ENCODE measurements at regions not wholly inside any gene's neighbourhood (a gene's known extent, or its start where the extent isn't known, plus 50 kb on each side); places are given as distances from the start of the nearest gene placed in this dataset.

DNA sequence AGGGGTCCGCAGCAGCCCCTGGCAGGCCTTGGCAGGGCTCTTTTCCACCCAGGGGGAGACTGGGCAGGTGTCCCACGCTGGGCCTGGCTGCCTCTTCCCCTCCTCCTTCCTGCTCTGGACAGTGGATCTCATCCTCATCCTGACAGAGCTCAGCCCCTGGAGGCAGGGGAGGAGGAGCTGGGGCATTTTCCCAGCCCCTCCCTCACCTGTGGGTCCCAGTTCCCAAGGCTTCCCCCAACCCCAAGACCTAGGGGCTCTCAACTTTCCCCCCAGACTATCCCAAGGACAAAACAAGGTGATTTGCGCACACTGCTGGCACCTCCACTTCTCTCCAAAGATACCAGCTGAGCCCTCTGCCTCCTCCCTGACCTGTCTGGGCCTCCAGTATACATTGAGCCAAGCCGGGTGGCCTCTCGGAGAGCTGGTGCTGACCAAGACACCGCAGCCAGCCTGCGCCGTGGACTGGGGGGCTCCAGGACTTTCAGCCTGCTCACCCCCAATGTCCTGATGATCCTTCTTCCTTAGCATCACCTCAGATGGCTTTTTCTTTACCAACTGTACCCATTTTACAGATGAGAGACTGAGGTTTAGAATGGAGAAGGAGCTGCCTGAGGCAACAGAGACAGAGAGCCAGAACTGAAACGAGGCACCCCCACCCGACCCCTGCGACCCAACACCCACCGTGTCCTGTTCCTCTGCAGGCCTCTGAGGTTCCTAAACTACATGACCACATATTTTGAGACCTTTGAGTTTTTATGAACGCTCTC lies 126.6 kb downstream of the BARX1 start:
- DNase-seq: no peak

DNA sequence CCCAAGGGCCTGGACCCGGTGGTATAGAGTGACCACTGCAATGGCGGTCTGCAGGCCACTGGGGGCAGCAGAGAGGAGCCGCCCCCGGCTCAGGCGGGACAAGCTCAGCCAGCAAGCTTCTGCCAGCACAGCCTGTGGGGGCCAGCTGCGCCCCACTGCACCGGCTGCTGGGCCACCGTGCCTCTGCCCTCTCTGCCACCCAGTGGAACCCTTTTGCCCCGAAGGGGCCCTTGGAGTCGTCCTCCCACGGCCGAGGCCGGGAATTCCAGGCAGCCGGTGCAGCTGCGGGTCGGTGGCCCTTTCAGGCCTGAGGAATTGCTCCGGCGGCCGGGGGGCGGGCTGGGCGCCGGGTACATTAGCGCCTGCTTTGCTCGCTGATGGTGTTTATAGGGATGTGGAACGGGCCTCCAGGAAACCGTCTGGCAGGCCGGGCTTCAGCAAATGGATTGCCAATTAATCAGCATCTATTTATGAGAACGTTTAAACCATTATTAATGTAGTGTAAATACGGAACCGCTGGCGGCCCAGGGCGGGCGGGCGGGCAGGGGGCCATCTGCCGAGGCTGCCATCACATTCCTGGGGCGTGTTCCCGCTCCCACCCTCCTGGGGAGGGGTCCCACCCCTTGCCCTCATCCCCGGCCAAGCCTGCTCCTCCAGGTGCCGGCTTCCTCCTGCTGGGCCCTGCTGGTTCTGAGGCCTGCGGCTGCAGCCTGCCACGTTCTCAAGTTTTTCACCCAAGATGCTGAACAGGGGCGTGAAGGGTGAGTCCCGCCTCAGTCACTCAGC lies 127.4 kb downstream of the BARX1 start:
- peak; percentile 57 to 65 for DNase-seq

DNA sequence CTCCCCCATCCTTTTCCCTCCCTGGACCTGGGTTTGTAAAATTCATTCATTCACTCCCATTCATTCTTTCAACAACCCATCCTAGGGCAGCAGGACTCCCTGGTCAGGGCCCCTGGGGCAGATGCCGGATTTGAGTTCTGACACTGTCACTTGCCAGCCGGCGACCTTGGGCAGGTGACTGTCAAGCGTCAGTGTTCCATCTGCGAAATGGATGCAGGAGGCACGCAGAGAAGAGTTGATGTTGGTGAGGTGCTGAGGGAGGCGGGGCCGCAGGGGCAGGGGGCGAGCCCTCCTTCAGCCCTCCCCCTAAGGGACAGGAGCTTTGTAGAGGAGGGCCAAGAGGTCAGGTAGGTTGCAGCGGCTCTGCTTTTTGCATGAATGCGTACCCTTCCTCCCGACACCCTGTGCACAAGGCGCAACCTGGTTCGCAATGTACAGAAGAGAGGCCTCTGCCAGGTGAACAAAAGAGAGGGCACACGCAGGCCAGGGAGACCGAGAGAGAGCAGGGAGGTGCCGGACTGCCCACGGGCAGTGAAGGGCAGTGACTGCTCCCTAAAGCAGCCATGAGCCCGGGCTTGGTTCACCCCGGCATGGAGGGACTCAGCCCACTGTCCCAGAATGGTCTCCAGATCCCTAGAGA lies 128.1 kb downstream of the BARX1 start:
- DNase-seq: peak in 1 of 2 experiments; percentile 29

DNA sequence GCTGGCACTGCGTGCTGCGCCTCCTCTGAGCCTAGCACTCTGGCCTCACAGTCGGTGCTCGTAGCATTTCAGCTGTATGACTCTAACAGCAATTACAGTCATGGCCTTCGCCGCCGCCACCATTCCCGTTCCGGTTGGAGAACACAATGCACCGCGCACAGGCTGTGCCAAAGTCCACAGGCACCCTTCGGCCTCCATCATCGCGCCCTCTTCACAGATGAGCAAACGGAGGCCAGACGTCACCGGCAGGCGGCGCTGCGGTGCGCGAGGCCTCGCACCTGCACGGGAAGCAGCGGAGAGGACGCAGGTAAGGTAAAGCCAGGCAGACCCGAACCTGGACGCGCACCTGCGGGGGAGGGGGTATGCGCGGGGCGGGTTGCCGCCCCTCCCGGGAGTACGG lies 128.9 kb downstream of the BARX1 start:
- DNase-seq: peak; percentile 73 to 78

DNA sequence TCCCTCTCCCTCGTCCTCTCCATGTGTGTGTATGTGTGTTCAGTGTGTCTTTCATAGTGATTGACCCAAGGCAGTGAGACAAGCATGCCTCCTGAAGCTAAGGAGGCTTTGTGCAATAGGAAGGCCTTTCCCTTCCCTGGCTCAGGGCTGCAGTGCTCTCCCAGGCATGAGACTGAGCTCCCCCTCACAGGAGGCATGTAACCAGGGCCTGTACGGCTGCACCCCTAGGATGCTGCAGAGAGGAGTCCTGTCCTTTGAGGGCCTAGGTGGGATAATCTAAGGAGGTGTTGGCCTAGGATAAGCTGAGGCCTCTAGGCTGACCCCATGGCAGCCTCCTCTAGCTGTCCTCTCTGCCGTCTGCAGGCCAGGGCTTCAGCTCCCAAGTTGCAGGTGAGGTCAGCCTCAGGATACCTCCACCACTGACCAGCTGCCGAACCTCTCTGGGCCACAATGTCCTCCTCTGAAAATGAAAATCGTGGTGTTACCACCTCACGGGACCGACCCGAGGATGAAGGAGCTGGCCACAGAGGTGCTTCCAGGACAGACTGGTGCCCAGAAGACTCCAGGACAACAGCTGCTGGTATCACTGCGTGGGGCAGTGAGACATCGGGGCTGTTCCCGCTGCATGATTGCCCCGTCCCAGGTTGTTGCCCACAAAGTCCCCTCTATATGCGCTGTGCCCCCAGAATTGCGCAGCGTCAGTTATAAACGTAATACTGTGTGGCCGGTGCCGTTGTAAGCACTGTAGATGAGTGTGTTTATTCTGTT lies 129.6 kb downstream of the BARX1 start:
- no peak for DNase-seq

DNA sequence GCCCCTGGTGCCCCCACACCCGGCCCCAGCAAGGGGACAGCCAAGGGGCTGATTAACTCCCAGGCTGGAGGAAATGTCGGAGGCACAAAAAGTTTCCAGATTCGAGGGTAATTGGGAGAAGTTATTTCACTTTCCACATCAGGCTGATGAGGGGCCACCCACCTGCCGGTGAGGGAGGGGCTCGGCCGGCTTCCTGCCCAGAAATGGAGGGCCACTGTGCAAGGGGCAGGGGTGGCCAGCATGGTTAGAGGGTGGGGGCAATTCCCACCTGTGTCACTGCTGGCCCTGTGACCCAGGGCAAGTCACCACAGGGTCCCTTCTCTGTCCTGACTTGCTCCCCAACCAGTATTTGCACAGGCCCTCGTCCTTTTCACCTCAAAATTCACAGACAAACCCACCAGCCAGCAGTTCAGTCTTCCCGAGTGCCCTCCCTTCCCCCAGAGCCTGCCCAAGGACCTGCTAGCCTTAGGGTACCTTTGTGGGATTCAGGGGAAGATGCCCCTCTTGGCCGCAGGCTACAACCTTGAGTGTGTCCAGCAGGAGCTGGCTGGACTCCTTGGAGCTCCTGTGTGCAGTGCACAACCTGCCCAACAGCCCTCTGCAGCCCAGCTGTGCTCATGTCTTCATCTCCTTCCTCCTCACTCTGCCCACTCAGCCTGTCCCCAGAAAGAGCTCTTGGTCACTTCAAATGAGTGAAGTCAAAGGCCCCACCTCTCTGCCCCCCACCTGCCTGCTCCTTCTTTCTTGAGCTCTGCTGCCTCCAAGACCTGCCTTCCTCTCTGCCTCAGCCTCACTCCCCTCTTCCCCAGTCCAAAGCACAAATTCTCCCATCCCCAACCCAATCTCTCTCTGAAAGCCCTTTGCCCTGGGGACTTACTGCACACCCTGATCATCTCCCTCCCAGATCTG lies 130.5 kb downstream of the BARX1 start:
- no peak for DNase-seq

DNA sequence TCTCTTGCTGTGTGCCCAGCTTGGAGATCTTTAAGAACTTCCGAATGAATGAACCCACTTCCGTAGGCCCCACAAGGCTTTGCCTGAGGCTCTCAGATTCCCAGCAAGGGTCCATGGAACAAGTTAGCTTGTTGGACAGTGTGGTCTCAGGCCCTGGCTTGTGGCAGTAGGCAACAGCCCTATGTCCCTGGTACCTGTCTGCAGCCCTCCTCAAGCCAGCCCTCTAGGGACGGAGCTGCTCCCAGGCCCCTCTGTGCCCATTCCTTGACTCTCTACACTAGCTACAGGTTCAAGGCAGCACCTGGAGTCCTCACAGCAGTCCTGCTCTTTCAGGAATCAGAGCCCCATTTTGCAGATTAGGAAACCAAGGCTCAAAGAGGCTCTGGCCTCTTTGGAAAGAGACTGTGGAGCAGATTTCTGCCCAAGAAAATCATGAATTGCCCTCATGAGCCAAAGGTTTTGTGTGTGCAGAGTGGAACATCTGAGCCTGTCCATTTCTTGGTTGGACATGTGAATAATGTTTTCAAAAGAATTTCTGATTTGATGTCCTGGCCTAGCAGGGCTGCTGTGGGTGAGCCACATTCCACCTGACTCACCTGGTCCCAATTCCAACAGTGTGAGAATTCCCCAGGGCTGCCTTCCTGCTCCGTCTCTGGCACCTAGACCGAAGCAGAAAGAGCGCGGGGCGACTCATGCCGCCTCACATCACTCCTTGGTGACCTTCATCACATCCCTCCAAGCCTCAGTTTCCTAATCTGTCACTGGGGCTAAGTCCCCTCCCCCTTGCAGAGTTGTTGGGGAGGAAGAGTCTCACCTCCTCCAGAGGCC lies 131.7 kb downstream of the BARX1 start:
- DNase-seq: no peak

DNA sequence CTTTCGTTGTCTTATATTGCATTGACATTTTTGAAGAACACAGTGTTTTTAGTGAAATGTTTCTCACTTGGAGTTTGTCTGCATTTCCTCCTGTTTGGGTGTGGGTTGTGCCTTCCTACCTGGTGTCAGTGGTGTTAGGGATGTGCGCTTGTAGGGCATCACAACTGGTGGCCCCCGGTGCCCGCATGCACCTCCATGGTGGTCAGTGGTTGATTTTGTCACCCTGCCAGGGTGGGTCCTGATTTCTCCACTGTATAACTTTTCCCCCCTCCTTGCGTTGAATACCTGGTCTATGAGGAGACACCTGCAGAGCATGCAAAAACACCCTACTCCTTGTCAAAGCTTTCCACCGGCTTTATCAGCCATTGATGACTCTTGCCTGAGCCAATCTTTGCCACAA lies 132.9 kb downstream of the BARX1 start:
- DNase-seq: no peak

DNA sequence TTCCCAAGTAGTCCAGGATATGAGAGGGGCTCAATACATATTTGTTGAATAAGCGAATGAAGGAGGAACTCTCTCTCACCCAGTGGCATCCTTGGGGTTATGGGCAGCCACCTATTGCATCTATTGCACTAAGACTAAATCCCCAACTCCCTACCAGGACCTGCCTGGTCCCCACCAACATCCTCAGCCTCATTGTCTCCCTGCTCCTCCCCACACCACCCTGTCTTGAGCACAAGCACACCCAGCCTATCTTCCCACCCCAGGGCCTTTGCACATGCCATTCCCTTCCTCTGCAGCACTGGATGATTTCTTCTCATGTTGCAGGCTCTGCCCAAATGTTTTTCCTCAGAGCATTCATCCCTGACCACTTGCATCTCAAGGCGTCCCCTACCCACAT lies 133.8 kb downstream of the BARX1 start:
- no peak for DNase-seq

DNA sequence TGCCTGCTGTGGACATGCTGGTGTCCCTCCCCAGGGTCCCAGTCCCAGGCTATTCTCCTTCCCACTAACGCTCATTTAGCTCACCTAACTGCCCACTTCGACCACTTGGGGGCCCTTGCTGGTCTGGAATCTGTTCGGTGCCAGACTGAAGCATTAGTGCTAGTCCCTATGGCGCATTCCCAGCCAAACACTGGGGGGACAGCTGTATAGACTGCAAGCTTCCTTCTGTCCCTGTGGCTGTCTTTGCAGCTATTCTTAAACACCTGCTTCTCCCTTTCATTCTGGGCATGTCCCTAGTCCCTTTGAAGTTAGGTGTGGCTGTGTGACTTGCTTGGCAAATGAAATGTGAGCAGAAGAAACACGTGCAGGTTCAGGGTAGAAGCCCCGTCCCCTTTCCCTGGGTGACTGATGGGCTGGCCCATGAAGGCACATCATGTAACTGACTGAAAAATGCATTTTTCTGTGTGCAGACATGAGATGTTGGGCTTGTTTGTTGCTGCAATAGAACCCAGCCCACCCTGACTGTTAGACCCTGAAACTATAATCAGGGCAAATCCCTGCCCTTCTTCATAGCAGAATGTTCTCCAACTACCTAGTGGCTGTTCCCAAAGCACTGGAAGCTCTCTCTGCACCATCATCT lies 134.4 kb downstream of the BARX1 start:
- no peak for DNase-seq

DNA sequence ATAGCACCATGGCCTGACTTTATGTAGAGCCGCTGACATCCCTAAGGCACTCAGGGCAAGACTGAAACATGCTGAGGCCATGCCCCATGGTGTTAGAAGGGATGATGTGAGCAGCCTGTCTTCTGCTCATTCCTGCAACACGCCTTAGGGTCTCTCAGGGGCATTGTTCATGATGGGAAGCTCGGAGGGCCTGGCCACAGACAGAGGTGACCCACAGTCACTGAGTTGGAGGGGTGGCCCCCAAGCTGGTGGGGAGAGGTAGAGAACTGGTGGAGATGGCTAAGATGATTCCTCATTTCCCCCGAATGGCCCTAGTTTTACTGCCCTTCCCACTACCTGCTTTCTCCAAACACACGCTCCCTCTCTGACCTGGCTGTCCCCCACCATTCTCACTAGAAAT lies 135.2 kb downstream of the BARX1 start:
- no peak for DNase-seq

DNA sequence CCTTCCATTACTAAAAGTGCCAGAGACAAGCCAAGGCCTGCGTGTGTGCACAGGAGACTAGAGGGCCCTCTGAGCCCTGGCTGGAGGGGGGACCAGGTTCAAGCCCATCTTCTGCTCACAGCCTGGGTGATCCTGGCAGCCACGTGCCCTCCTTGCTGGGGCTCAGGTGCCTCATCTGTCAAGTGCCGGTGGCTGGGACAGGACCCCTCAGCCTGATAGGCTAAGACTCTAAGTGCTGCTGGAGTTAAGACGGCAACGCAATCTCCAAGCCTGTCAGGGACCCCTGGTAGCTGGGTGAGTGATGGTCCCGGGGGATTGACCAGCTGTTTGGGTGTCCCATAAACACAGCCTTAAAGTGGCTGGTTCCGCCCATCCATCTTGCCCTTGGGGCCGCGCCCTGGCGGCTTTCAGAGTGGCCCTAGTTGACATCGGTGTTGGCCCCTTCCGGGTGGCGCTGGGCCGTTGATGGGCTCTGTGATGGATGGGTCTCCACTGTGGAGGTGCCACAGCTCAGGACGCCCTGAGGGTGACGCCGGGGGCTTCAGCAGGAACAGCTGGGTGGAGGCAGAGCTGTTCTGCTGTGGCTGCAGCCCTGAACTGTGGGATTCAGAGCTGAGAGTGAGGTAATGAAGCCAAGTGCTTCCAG lies 136.2 kb downstream of the BARX1 start:
- no peak for DNase-seq

DNA sequence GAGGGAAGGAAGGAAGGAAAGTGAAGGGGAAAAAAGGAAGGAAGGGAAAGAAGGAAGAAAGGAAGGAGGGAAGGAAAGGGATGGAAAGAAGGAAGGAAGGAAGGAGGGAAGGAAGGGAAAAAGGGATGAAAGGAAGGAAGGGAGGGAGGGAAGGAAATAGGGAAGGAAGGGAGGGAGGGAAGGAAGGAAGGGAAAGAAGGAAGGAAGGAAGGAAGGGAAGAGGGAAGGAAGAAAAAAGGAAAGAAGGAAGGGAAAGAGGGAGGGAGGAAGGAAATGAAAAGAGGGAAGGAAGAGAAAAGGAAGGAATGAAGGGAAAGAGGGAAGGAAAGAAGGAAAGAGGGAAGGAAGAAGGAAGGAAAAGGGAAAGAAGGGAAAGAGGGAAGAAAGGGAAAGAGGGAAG lies 136.9 kb downstream of the BARX1 start:
- DNase-seq: no peak

DNA sequence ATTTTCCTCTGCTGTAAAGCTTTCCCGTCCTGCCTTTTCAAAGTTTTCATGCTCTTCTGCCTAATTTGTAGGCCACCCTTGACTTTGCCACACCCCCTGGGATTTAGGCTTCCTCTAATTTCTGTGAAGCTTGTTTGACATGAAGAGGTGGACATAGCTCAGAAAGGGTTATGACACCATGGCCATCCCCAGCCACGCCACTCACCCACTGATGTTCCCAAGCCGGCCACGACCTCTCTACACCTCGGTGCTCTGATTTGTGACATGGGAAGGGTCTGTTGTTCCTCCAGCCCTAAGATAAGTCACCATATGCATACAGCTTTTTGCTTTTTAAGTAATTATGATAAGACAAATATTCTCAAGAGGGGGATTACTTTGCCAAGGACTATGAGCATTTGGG lies 139.5 kb downstream of the BARX1 start:
- no peak for DNase-seq

DNA sequence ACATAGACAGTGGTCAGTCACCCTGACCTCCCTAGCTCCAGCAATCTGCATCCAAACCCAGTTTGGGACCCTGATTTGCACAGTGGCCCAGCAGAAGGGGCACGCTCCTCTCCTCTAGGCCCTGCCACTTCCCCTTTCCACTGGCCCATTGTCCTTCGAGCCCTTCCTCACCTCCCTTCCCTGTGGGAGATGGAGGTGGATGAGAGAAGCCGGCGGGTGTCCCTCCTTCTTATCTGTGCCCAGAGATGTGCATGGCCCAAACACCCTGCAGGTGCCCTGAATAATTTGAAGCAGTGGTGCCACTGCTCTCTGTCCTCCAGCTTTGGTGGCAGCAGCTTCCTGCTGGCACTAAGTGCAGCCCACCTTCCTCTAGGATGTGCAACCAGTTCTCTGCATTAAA lies 140.0 kb downstream of the BARX1 start:
- no peak for DNase-seq

DNA sequence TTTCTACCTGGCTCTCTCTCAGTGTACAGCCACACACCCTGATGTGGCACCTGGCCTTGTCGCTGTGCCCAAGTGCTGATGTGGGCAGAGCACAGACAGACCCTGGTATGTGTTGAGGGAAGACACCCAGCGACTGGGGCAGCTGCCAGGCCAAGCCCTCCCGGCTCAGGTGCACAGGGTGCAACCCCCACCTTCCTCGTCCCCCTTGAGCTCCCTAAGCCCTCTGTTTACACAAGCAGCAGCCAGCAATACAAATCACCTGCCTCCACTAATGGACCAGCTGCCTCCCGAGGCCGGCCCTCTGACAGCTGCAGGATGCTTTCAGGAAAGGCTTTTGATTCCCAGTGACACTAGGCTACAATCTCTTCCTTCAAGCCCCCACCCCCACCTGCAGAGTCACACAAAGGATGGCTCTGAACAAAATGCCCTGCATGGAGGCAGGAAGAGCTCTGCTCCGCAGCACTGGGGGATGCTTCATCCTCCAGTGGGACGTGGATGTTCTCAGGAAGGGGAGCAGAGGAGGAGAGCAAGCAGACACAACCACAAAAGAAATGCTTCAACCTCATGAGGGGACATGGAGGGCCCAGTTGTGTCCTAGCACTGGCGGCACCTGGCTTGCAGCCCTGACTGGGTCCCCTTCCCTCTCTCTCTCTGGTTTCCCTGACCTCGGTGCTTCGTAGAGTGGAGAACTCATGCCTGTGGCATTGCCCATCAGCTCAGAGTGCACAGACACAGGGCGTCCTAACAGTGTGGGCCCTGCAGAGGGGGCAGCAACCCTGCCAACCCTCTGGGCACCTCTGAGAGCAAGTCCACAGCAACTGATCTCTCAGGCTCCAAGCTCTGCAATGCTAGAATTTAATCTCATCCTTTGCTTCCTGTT lies 140.8 kb downstream of the BARX1 start:
- DNase-seq: no peak

DNA sequence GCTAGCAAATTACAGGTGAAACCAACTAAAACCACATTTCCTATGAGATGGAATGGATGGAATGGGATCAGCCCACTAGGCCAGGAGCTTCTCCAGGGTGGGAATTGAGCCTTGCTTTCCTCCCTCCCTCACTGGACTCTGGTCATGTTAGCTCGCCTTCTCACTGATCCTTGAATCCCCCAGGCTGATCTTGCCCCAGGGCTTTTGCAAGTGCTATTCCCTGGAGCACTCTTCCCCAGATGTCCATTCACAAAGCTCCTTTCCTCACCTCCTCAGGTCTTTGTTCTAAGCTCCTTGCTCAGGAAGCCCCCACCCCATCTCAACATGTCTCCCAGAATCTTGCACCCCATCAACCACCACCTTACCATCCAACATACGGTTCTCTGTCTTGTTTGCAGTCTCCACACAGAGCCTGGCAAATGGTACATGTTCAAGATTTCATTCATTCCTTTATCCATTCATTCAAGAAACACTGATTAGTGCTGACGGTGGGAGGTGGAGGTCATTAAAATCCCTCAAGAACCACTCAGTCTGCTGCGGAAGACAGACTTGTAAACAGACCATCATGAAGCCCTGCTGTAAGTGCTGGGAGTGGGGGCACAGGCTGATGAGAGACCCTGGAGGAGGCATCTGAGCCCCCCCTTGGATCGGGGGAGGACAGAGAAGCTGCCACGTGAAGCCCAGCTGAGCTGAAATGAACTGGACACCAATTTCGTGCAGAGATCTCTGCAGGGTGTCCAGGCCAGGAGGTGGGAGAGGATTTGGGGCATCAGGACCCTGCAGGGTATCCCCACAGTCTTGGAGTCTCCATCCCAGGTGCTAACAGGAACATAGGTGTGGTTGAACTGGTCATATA lies 141.7 kb downstream of the BARX1 start:
- DNase-seq: no peak

DNA sequence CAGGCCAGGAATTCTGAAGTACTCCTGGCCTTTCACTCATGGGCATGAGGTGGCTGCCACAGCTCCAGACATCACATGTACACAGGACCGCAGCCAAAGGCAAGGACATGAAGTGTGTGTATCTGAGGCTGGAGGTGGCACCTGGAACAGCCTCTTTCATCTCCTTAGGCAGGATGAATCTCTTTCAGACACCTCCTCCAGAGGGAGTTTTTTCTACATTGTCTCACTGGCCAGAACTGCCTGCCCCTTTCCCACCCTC lies 142.8 kb downstream of the BARX1 start:
- DNase-seq: no peak

All from activated T-cell treated with anti-CD3 and anti-CD28 coated beads, Interleukin-2, amount 50 U/mL, for 48 hours (primary cell).